ENCODE measurements at regions not wholly inside any gene's neighbourhood (a gene's known extent, or its start where the extent isn't known, plus 50 kb on each side); places are given as distances from the start of the nearest gene placed in this dataset.

GRCh38 chr3:102141096-102141927 is 292.0 kb downstream of the NFKBIZ start:
- 65 to 67% methylated on average over 5 of the region's 5 CpGs for WGBS, 2 donors
- no peak for DNase-seq
- Histone ChIP-seq H3K9me3 (ENCODE audit: control insufficient read depth, low read length) (no peaks in the 10 kb centered on the region), H3K4me1 (ENCODE audit: control insufficient read depth in 1 of 2, insufficient read depth in 2 of 2, low read length in 2 of 2) (peaks cover 5% of the 10 kb centered on the region in 2 donors), H3K4me3 (ENCODE audit: low read length in 2 of 2) (no peak overlapping the region), H3K36me3 (ENCODE audit: control insufficient read depth in 1 of 2, insufficient read depth in 2 of 2, low read length in 1 of 2) (no peaks in the 10 kb centered on the region), H3K27ac (ENCODE audit: low read depth in 1 of 2, low read length in 2 of 2) (no peak overlapping the region), H3K27me3 (ENCODE audit: control insufficient read depth in 1 of 2, insufficient read depth in 2 of 2, low read length in 1 of 2) (no peaks in the 10 kb centered on the region)
- no peak for ATAC-seq (ENCODE audit: low FRiP score)
- intact Hi-C loops (cut with DNase I), result no loop called here

- H3K4me3 ChIP-seq (ENCODE audit: low read length in 2 of 2), result no peak overlapping the region
- ATAC-seq (ENCODE audit: low FRiP score) (no peak), DNase-seq (no peak)
- H3K36me3 ChIP-seq (ENCODE audit: control insufficient read depth in 1 of 2, insufficient read depth in 2 of 2, low read length in 1 of 2), result no peaks in the 10 kb centered on the region
- H3K9me3 ChIP-seq (ENCODE audit: control insufficient read depth, low read length), result no peaks in the 10 kb centered on the region
- H3K27ac ChIP-seq (ENCODE audit: low read depth in 1 of 2, low read length in 2 of 2), result no peak overlapping the region
- peaks cover 5% of the 10 kb centered on the region in 2 donors for H3K4me1 ChIP-seq (ENCODE audit: control insufficient read depth in 1 of 2, insufficient read depth in 2 of 2, low read length in 2 of 2)
- H3K27me3 ChIP-seq (ENCODE audit: control insufficient read depth in 1 of 2, insufficient read depth in 2 of 2, low read length in 1 of 2), result no peaks in the 10 kb centered on the region
- intact Hi-C loops (cut with DNase I), result no loop called here
- 81 to 86% methylated on average over 1 of the region's 1 CpG for WGBS, 2 donors
Observed at GRCh38 chr3:102141928-102142239, 292.6 kb downstream of the NFKBIZ start.

DNA sequence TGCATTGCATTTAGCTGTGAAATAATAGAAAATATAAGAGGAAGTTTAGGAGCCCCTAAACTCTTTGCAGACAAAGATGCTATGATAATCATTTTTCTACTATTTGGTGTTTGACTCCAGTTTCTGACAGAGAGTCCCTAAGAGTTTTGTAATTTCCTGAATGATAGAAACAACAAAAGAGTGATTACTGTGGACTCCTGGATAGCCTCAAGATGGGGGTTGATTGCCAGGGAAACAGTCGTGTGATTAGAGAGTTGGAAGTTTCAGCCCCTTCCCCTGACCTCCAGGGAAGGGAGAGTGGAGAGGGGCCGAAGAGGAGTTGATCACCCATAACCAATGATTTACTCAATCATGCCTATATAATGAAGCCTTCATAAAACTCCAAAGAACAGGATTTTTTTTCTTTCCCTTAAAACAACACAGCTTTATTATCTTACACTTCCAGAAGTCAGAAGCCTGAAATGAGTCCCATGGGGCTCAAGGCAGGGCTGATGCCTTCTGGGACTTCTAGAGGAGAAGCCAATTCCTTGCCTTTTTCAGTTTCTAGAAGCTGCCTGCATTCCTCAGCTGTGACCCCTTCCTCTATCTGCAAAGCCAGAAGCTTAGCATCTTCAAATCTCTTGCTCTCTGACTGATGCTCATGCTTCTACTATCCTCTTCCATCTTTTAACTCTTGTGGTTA is 292.3 kb upstream of the ZPLD1 start:
- intact Hi-C loops (cut with DNase I), result no loop called here
- no peak overlapping the region for H3K4me3 ChIP-seq (ENCODE audit: low read length in 2 of 2)
- no peaks in the 10 kb centered on the region for H3K27me3 ChIP-seq (ENCODE audit: control insufficient read depth in 1 of 2, insufficient read depth in 2 of 2, low read length in 1 of 2)
- DNase-seq (no peak), ATAC-seq (ENCODE audit: low FRiP score) (no peak)
- no peaks in the 10 kb centered on the region for H3K9me3 ChIP-seq (ENCODE audit: control insufficient read depth, low read length)
- no peak overlapping the region for H3K27ac ChIP-seq (ENCODE audit: low read depth in 1 of 2, low read length in 2 of 2)
- H3K4me1 ChIP-seq (ENCODE audit: control insufficient read depth in 1 of 2, insufficient read depth in 2 of 2, low read length in 2 of 2), result peaks cover 5% of the 10 kb centered on the region in 2 donors
- 52 to 57% methylated on average over 2 of the region's 2 CpGs for WGBS, 2 donors
- no peaks in the 10 kb centered on the region for H3K36me3 ChIP-seq (ENCODE audit: control insufficient read depth in 1 of 2, insufficient read depth in 2 of 2, low read length in 1 of 2)

DNA sequence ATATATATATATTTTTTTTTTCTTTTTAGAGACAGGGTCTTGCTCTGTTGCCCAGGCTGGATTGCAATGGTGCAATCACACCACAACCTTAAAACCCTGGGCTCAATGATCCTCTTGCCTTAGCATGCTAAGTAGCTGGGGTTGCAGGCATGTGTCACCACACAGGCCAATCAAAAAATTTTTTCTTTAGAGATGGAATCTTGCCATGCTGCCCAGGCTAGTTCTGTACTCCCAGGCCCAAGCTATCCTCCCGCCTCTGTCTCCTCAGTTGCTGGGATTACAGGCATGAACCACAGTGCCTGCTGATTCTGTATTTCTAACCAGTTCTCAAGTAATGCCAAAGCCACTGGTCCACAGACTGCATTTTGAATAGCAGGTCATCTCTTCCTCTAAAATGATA is 291.3 kb upstream of the ZPLD1 start:
- no peak for ATAC-seq (ENCODE audit: low FRiP score)
- H3K4me1 ChIP-seq (ENCODE audit: control insufficient read depth in 1 of 2, insufficient read depth in 2 of 2, low read length in 2 of 2), result peaks cover 5% of the 10 kb centered on the region in 2 donors
- no peaks in the 10 kb centered on the region for H3K36me3 ChIP-seq (ENCODE audit: control insufficient read depth in 1 of 2, insufficient read depth in 2 of 2, low read length in 1 of 2)
- no peak for DNase-seq
- no peaks in the 10 kb centered on the region for H3K9me3 ChIP-seq (ENCODE audit: control insufficient read depth, low read length)
- no peaks in the 10 kb centered on the region for H3K27me3 ChIP-seq (ENCODE audit: control insufficient read depth in 1 of 2, insufficient read depth in 2 of 2, low read length in 1 of 2)
- H3K4me3 ChIP-seq (ENCODE audit: low read length in 2 of 2), result no peak overlapping the region
- H3K27ac ChIP-seq (ENCODE audit: low read depth in 1 of 2, low read length in 2 of 2), result no peak overlapping the region
- WGBS, 2 donors, result 87 to 96% methylated on average over 1 of the region's 1 CpG
- intact Hi-C loops (cut with DNase I), result no loop called here

- no peaks in the 10 kb centered on the region for H3K27me3 ChIP-seq (ENCODE audit: control insufficient read depth in 1 of 2, insufficient read depth in 2 of 2, low read length in 1 of 2)
- WGBS, 2 donors, result 89 to 92% methylated on average over 3 of the region's 3 CpGs
- H3K36me3 ChIP-seq (ENCODE audit: control insufficient read depth in 1 of 2, insufficient read depth in 2 of 2, low read length in 1 of 2), result no peaks in the 10 kb centered on the region
- H3K4me3 ChIP-seq (ENCODE audit: low read length in 2 of 2), result no peak overlapping the region
- H3K9me3 ChIP-seq (ENCODE audit: control insufficient read depth, low read length), result no peaks in the 10 kb centered on the region
- intact Hi-C loops (cut with DNase I), result no loop called here
- peaks cover 5% of the 10 kb centered on the region in 2 donors for H3K4me1 ChIP-seq (ENCODE audit: control insufficient read depth in 1 of 2, insufficient read depth in 2 of 2, low read length in 2 of 2)
- H3K27ac ChIP-seq (ENCODE audit: low read depth in 1 of 2, low read length in 2 of 2), result no peak overlapping the region
- DNase-seq, result no peak
- ATAC-seq (ENCODE audit: low FRiP score), result no peak
Observed at GRCh38 chr3:102144063-102144462, 290.8 kb upstream of the ZPLD1 start.

DNA sequence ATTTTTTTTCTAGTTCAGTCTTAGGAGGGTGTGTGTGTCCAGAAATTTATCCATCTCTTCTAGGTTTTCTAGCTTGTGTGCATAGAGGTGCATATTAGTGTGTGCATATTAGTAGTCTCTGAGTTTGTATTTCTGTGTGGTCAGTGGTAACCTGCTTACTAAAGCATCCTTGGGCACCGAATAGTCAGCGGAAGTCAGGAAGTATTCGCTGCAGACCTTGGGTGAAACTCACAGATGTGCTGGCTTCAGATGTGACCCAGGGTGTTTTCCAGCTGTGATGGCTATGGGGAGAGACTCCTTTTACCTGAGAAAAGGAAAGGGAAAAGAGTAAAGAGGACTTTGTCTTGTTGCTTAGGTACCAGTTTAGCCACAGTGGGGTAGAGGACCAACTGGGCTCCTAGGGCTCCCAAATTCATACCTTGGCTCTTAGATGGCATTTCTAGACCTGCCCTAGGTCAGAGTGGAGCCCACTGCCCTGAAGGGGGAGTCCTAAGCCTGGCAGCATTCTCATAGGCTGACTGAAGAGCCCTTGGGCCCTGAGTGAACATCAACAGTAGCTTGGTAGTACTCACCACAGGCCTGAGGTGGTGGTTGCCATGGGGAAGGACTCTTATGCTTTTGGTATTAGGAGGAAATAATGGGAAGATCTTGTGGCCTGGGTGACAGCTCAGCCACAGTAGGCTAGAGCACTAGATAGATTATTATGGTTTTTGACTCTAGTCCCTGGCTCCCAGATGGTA is 286.0 kb upstream of the ZPLD1 start:
- no peaks in the 10 kb centered on the region for H3K4me1 ChIP-seq (ENCODE audit: control insufficient read depth in 1 of 2, insufficient read depth in 2 of 2, low read length in 2 of 2)
- H3K9me3 ChIP-seq (ENCODE audit: control insufficient read depth, low read length), result no peaks in the 10 kb centered on the region
- no peak overlapping the region for H3K27ac ChIP-seq (ENCODE audit: low read depth in 1 of 2, low read length in 2 of 2)
- no peak overlapping the region for H3K4me3 ChIP-seq (ENCODE audit: low read length in 2 of 2)
- 93 to 98% methylated on average over 3 of the region's 3 CpGs for WGBS, 2 donors
- ATAC-seq (ENCODE audit: low FRiP score), result no peak
- DNase-seq, result no peak
- H3K27me3 ChIP-seq (ENCODE audit: control insufficient read depth in 1 of 2, insufficient read depth in 2 of 2, low read length in 1 of 2), result no peaks in the 10 kb centered on the region
- H3K36me3 ChIP-seq (ENCODE audit: control insufficient read depth in 1 of 2, insufficient read depth in 2 of 2, low read length in 1 of 2), result no peaks in the 10 kb centered on the region
- intact Hi-C loops (cut with DNase I), result no loop called here

DNA sequence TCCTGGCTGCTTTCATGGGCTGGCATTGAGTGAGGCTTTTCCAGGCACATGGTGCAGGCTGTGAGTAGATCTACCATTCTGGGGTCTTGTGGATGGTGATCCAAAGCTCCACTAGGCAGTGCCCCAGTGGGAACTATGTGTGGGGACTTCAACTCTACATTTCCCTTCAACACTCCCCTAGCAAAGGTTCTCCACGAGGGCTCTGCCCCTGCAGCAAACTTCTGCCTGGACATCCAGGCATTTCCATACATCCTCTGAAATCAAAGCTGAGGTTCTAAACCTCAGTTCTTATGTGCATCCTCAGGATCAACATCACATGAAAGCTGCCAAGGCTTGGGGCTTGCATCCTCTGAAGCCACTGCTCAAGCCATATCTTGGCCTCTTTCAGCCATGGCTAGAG is 282.9 kb upstream of the ZPLD1 start:
- intact Hi-C loops (cut with DNase I), result no loop called here
- no peaks in the 10 kb centered on the region for H3K9me3 ChIP-seq (ENCODE audit: control insufficient read depth, low read length)
- no peak for DNase-seq
- no peaks in the 10 kb centered on the region for H3K27me3 ChIP-seq (ENCODE audit: control insufficient read depth in 1 of 2, insufficient read depth in 2 of 2, low read length in 1 of 2)
- no peak overlapping the region for H3K4me3 ChIP-seq (ENCODE audit: low read length in 2 of 2)
- H3K4me1 ChIP-seq (ENCODE audit: control insufficient read depth in 1 of 2, insufficient read depth in 2 of 2, low read length in 2 of 2), result peaks cover 0 to 4% of the 10 kb centered on the region in 2 donors
- H3K27ac ChIP-seq (ENCODE audit: low read depth in 1 of 2, low read length in 2 of 2), result no peak overlapping the region
- no peak for ATAC-seq (ENCODE audit: low FRiP score)
- 59 to 81% methylated on average over 1 of the region's 1 CpG for WGBS, 2 donors
- no peaks in the 10 kb centered on the region for H3K36me3 ChIP-seq (ENCODE audit: control insufficient read depth in 1 of 2, insufficient read depth in 2 of 2, low read length in 1 of 2)

GRCh38 chr3:102156426-102156825 is 278.4 kb upstream of the ZPLD1 start:
- Histone ChIP-seq H3K27me3 (ENCODE audit: control insufficient read depth in 1 of 2, insufficient read depth in 2 of 2, low read length in 1 of 2) (no peaks in the 10 kb centered on the region), H3K4me3 (ENCODE audit: low read length in 2 of 2) (no peak overlapping the region), H3K9me3 (ENCODE audit: control insufficient read depth, low read length) (no peaks in the 10 kb centered on the region), H3K27ac (ENCODE audit: low read depth in 1 of 2, low read length in 2 of 2) (peak overlapping the region; percentile 28 to 82), H3K4me1 (ENCODE audit: control insufficient read depth in 1 of 2, insufficient read depth in 2 of 2, low read length in 2 of 2) (peaks cover 0 to 6% of the 10 kb centered on the region in 2 donors), H3K36me3 (ENCODE audit: control insufficient read depth in 1 of 2, insufficient read depth in 2 of 2, low read length in 1 of 2) (no peaks in the 10 kb centered on the region)
- intact Hi-C loops (cut with DNase I), result loop anchor here in 1 of 2 donors (2.0 kb wide), 1 partner anchor 26 kb away; no protein-coding TSS in a partner anchor
- ATAC-seq (ENCODE audit: low FRiP score) (no peak), DNase-seq (no peak)
- WGBS, 2 donors, result 65 to 72% methylated on average over 2 of the region's 2 CpGs
